Astrocyte (in vitro differentiated cells and primary cell): ENCODE measurements at regions not wholly inside any gene's neighbourhood (a gene's known extent, or its start where the extent isn't known, plus 50 kb on each side); places are given as distances from the start of the nearest gene placed in this dataset.

ENCODE experiments used
- DNase-seq: peaks from one replicate; pipeline ENCODE4 v3.0.0-alpha.2; 2010; ENCODE audit warnings: low read depth
- FAIRE-seq: peaks from 2 replicates; lab custom pipeline; 2011; peaks lifted over from hg19 to GRCh38; lab: Jason Lieb, UNC
- H2AFZ ChIP-seq: 2 replicates; pipeline ENCODE4 v1.6.0; 2012; ENCODE audit warnings: low read depth, low read length, inconsistent platforms
- H3K27ac ChIP-seq: 2 replicates; pipeline ENCODE4 v1.5.1; 2011; ENCODE audit warnings: low read depth, low read length, inconsistent platforms
- H3K27me3 ChIP-seq: 2 replicates; pipeline ENCODE4 v1.6.0; 2011; ENCODE audit warnings: low read length, inconsistent platforms; ENCODE audit not compliant: insufficient read depth
- H3K36me3 ChIP-seq: 2 replicates; pipeline ENCODE4 v1.5.1; 2011; ENCODE audit warnings: low read length, inconsistent platforms; ENCODE audit not compliant: insufficient read depth
- H3K4me1 ChIP-seq: 2 replicates; pipeline ENCODE4 v1.5.1; 2011; ENCODE audit warnings: low read length, inconsistent platforms; ENCODE audit not compliant: insufficient read depth
- H3K4me2 ChIP-seq: 2 replicates; pipeline ENCODE4 v1.6.0; 2012; ENCODE audit warnings: low read length, inconsistent platforms
- H3K4me3 ChIP-seq: 2 replicates; pipeline ENCODE4 v1.5.1; 2011; ENCODE audit warnings: low read depth, mild to moderate bottlenecking, low read length, inconsistent platforms; ENCODE audit not compliant: insufficient read depth
- H3K79me2 ChIP-seq: 2 replicates; pipeline ENCODE4 v1.6.0; 2012; ENCODE audit warnings: mild to moderate bottlenecking, low read length, inconsistent platforms; ENCODE audit not compliant: insufficient read depth
- H3K9ac ChIP-seq: 2 replicates; pipeline ENCODE4 v1.6.0; 2012; ENCODE audit warnings: mild to moderate bottlenecking, low read length, inconsistent platforms
- H3K9me3 ChIP-seq: 2 replicates; pipeline ENCODE4 v1.5.1; 2012; ENCODE audit warnings: low read depth, mild to moderate bottlenecking, low read length, inconsistent platforms; ENCODE audit not compliant: insufficient read depth
- H4K20me1 ChIP-seq: 2 replicates; pipeline ENCODE4 v1.6.0; 2012; ENCODE audit warnings: low read length, inconsistent platforms; ENCODE audit not compliant: insufficient read depth
- H3K27ac Mint-ChIP-seq: one replicate; pipeline ENCODE4 v1.8.0; 2021; ENCODE audit warnings: mild to moderate bottlenecking, mixed read lengths; ENCODE audit not compliant: unreplicated experiment
- H3K27me3 Mint-ChIP-seq: one replicate; pipeline ENCODE4 v1.8.0; 2021; ENCODE audit warnings: low read depth, mixed read lengths; ENCODE audit not compliant: unreplicated experiment
- H3K36me3 Mint-ChIP-seq: one replicate; pipeline ENCODE4 v1.8.0; 2021; ENCODE audit warnings: low read depth, mixed read lengths; ENCODE audit not compliant: unreplicated experiment
- H3K4me1 Mint-ChIP-seq: one replicate; pipeline ENCODE4 v1.8.0; 2021; ENCODE audit warnings: low read depth, mixed read lengths; ENCODE audit not compliant: unreplicated experiment
- H3K4me3 Mint-ChIP-seq: one replicate; pipeline ENCODE4 v1.8.0; 2021; ENCODE audit warnings: mild to moderate bottlenecking, moderate library complexity, mixed read lengths; ENCODE audit not compliant: unreplicated experiment
- H3K9me3 Mint-ChIP-seq: one replicate; pipeline ENCODE4 v1.8.0; 2021; ENCODE audit warnings: mild to moderate bottlenecking, mixed read lengths; ENCODE audit not compliant: unreplicated experiment
- EZH2 ChIP-seq: IDR thresholded peaks from 2 replicates; pipeline ENCODE4 v1.6.1; 2012; ENCODE audit warnings: mild to moderate bottlenecking, low read length, inconsistent platforms; ENCODE audit not compliant: insufficient read depth
- TF ChIP-seq, protein P1 (sequence below): IDR thresholded peaks from 2 replicates; pipeline ENCODE4 v1.5.1; 2011; ENCODE audit warnings: low read depth, mild to moderate bottlenecking, inconsistent platforms, low read length, moderate library complexity; ENCODE audit not compliant: insufficient read depth

- no peak overlapping the region for H2AFZ ChIP-seq
- no peaks in the 10 kb centered on the region for H3K9me3 ChIP-seq
- H3K9ac ChIP-seq, result no peak overlapping the region
- Mint-ChIP-seq H3K9me3 (no peaks in the 10 kb centered on the region), H3K27me3 (no peaks in the 10 kb centered on the region), H3K36me3 (no peaks in the 10 kb centered on the region), H3K27ac (no peak overlapping the region), H3K4me1 (peaks cover 5% of the 10 kb centered on the region), H3K4me3 (no peak overlapping the region)
- no peaks in the 10 kb centered on the region for H3K27me3 ChIP-seq
- H3K4me1 ChIP-seq, result no peaks in the 10 kb centered on the region
- H3K27ac ChIP-seq, result no peak overlapping the region
- FAIRE-seq, result no peak
- no peak overlapping the region for H3K4me2 ChIP-seq
- TF ChIP-seq EZH2, result no peak
- TF ChIP-seq, protein P1, sequence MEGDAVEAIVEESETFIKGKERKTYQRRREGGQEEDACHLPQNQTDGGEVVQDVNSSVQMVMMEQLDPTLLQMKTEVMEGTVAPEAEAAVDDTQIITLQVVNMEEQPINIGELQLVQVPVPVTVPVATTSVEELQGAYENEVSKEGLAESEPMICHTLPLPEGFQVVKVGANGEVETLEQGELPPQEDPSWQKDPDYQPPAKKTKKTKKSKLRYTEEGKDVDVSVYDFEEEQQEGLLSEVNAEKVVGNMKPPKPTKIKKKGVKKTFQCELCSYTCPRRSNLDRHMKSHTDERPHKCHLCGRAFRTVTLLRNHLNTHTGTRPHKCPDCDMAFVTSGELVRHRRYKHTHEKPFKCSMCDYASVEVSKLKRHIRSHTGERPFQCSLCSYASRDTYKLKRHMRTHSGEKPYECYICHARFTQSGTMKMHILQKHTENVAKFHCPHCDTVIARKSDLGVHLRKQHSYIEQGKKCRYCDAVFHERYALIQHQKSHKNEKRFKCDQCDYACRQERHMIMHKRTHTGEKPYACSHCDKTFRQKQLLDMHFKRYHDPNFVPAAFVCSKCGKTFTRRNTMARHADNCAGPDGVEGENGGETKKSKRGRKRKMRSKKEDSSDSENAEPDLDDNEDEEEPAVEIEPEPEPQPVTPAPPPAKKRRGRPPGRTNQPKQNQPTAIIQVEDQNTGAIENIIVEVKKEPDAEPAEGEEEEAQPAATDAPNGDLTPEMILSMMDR, result no peak
- DNase-seq, result no peak
- H3K79me2 ChIP-seq, result no peaks in the 10 kb centered on the region
- no peaks in the 10 kb centered on the region for H4K20me1 ChIP-seq
- H3K4me3 ChIP-seq, result no peak overlapping the region
- H3K36me3 ChIP-seq, result no peaks in the 10 kb centered on the region
Observed at GRCh38 chr13:106205871-106206270, 329.6 kb downstream of the EFNB2 start.

- H3K9me3 Mint-ChIP-seq, result peaks cover 2% of the 10 kb centered on the region
- no peak for TF ChIP-seq EZH2
- TF ChIP-seq, protein P1, result no peak
- no peak for FAIRE-seq
Observed at GRCh38 chr13:106197496-106197895, 338.0 kb downstream of the EFNB2 start.

GRCh38 chr13:106187501-106188095 is 347.9 kb downstream of the EFNB2 start:
- Histone ChIP-seq H2AFZ (no peak overlapping the region), H3K9me3 (no peaks in the 10 kb centered on the region), H3K79me2 (no peaks in the 10 kb centered on the region), H4K20me1 (no peaks in the 10 kb centered on the region), H3K27ac (no peak overlapping the region), H3K27me3 (no peaks in the 10 kb centered on the region), H3K36me3 (no peaks in the 10 kb centered on the region), H3K4me1 (peaks cover 5% of the 10 kb centered on the region), H3K9ac (no peak overlapping the region), H3K4me2 (no peak overlapping the region), H3K4me3 (no peak overlapping the region)
- H3K27me3 Mint-ChIP-seq, result no peaks in the 10 kb centered on the region
- TF ChIP-seq, protein P1, result no peak
- no peak for TF ChIP-seq EZH2
- H3K27ac Mint-ChIP-seq, result no peak overlapping the region
- peaks cover 11% of the 10 kb centered on the region for H3K4me1 Mint-ChIP-seq
- no peaks in the 10 kb centered on the region for H3K36me3 Mint-ChIP-seq
- DNase-seq, result no peak
- H3K9me3 Mint-ChIP-seq, result no peaks in the 10 kb centered on the region
- no peak for FAIRE-seq
- H3K4me3 Mint-ChIP-seq, result no peak overlapping the region

More at GRCh38 chr13:106197496-106197895, 338.0 kb downstream of the EFNB2 start:
- no peaks in the 10 kb centered on the region for H3K27me3 ChIP-seq
- H3K4me1 ChIP-seq, result no peaks in the 10 kb centered on the region
- no peaks in the 10 kb centered on the region for H3K36me3 ChIP-seq
- no peak overlapping the region for H3K4me3 Mint-ChIP-seq
- no peaks in the 10 kb centered on the region for H3K27me3 Mint-ChIP-seq
- H3K9ac ChIP-seq, result no peak overlapping the region
- no peaks in the 10 kb centered on the region for H3K4me1 Mint-ChIP-seq
- no peaks in the 10 kb centered on the region for H3K79me2 ChIP-seq
- H3K36me3 Mint-ChIP-seq, result no peaks in the 10 kb centered on the region
- no peak for DNase-seq
- H4K20me1 ChIP-seq, result no peaks in the 10 kb centered on the region
- H3K27ac Mint-ChIP-seq, result no peak overlapping the region
- no peak overlapping the region for H3K27ac ChIP-seq
- no peak overlapping the region for H3K4me3 ChIP-seq
- H2AFZ ChIP-seq, result no peak overlapping the region
- H3K4me2 ChIP-seq, result no peak overlapping the region
- no peaks in the 10 kb centered on the region for H3K9me3 ChIP-seq
